SU-DHL-6 (cell line): ENCODE measurements at regions not wholly inside any gene's neighbourhood (a gene's known extent, or its start where the extent isn't known, plus 50 kb on each side); places are given as distances from the start of the nearest gene placed in this dataset.

Experiments
- H2AFZ ChIP-seq: fragments of 200-600 bp; sonication (generic); 2 replicates; pipeline ENCODE4 v1.6.1; 2014; ENCODE audit warnings: low read depth, mild to moderate bottlenecking, moderate library complexity, mixed read lengths, antibody characterized with exemption, low read length; ENCODE audit not compliant: severe bottlenecking
- H3F3A ChIP-seq: fragments of 200-600 bp; shearing (Covaris generic); 2 replicates; pipeline ENCODE4 v1.6.0; 2016; ENCODE audit warnings: antibody characterized with exemption, mild to moderate bottlenecking; ENCODE audit not compliant: insufficient read depth
- H3K27ac ChIP-seq: fragments of 200-600 bp; sonication (generic); 2 replicates; pipeline ENCODE4 v1.5.1; 2016; ENCODE audit warnings: low read depth, mild to moderate bottlenecking, low read length, moderate library complexity, mixed read lengths
- H3K27me3 ChIP-seq: fragments of 200-600 bp; sonication (generic), shearing (Covaris generic); 2 replicates; pipeline ENCODE4 v1.6.0; 2014; ENCODE audit warnings: mild to moderate bottlenecking, low read length
- H3K36me3 ChIP-seq: fragments of 200-600 bp; sonication (generic); 2 replicates; pipeline ENCODE4 v1.6.1; 2014; ENCODE audit warnings: mild to moderate bottlenecking, low read length, mixed read lengths
- H3K4me2 ChIP-seq: fragments of 300-600, 200-600 bp; shearing (Covaris generic), sonication (generic); 2 replicates; pipeline ENCODE4 v1.6.0; 2014; ENCODE audit warnings: low read length, low read depth, mild to moderate bottlenecking; ENCODE audit not compliant: poor library complexity, severe bottlenecking
- H3K4me3 ChIP-seq: fragments of 200-600 bp; sonication (generic); 2 replicates; pipeline ENCODE4 v1.5.1; 2014; ENCODE audit warnings: antibody characterized with exemption, low read length, mild to moderate bottlenecking, mixed read lengths; ENCODE audit not compliant: insufficient read depth, poor library complexity, severe bottlenecking
- H3K79me2 ChIP-seq: fragments of 200-600 bp; sonication (generic); 2 replicates; pipeline ENCODE4 v1.6.1; 2014; ENCODE audit warnings: mild to moderate bottlenecking, low read length, moderate library complexity; ENCODE audit not compliant: insufficient read depth
- H3K9ac ChIP-seq: fragments of 200-600 bp; sonication (generic); 2 replicates; pipeline ENCODE4 v1.7.0; 2014; ENCODE audit warnings: mild to moderate bottlenecking, low read length
- H3K9me2 ChIP-seq: fragments of 200-600 bp; sonication (generic); replicated peaks from 2 replicates; pipeline ENCODE4 v1.6.1; 2014; ENCODE audit warnings: low read length; ENCODE audit not compliant: insufficient read depth
- H3K9me3 ChIP-seq: fragments of 200-600 bp; sonication (generic); 2 replicates; pipeline ENCODE4 v1.6.1; 2014; ENCODE audit warnings: low read length, mixed read lengths; ENCODE audit not compliant: insufficient read depth
- H4K20me1 ChIP-seq: fragments of 200-600 bp; sonication (generic); 2 replicates; pipeline ENCODE4 v1.6.1; 2014; ENCODE audit warnings: low read depth, mild to moderate bottlenecking, antibody characterized with exemption, low read length, moderate library complexity, mixed read lengths
- EZH2phosphoT487 ChIP-seq: fragments of 200-600 bp; sonication (generic), shearing (Covaris generic); conservative IDR thresholded peaks from 2 replicates; pipeline ENCODE4 v1.6.1; 2018; ENCODE audit warnings: mild to moderate bottlenecking, antibody characterized with exemption, low read length, moderate library complexity, mixed read lengths
- TF ChIP-seq, protein P1 (sequence below): fragments of 200-600 bp; sonication (generic); IDR thresholded peaks from one replicate; pipeline ENCODE4 v1.5.1; 2017; ENCODE audit warnings: antibody characterized with exemption, mild to moderate bottlenecking, low read length, moderate library complexity; ENCODE audit not compliant: insufficient read depth, poor library complexity, severe bottlenecking

DNA sequence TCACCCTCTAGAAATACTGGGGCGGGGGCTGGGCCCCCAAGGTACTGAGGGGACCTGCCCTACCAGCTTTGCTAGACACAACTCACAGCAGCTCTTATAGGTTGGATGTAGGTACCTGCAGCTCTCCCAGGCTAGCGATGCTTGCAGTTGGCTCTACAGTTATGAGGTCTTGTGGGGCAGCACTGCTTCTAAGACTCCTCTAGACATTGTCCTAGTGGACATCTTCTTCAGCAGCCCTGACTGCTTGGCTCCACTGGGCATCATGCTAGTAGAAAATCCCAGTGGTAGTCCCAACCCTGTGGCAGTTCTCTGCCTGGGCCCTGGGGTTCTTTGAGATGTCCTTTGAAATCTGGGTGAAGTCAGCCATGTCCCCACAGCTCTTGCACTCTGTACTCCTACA is 419.3 kb upstream of the SEL1L start:
- Histone ChIP-seq H3K4me2 (no peak overlapping the region), H3K9me3 (no peaks in the 10 kb centered on the region), H4K20me1 (no peaks in the 10 kb centered on the region), H3K79me2 (no peaks in the 10 kb centered on the region), H3F3A (no peaks in the 10 kb centered on the region), H3K27me3 (no peaks in the 10 kb centered on the region), H3K9ac (no peak overlapping the region), H3K36me3 (no peaks in the 10 kb centered on the region), H3K27ac (no peak overlapping the region), H3K9me2 (no peaks in the 10 kb centered on the region), H3K4me3 (no peak overlapping the region), H2AFZ (no peak overlapping the region)
- TF ChIP-seq EZH2phosphoT487: no peak
- TF ChIP-seq, protein P1, sequence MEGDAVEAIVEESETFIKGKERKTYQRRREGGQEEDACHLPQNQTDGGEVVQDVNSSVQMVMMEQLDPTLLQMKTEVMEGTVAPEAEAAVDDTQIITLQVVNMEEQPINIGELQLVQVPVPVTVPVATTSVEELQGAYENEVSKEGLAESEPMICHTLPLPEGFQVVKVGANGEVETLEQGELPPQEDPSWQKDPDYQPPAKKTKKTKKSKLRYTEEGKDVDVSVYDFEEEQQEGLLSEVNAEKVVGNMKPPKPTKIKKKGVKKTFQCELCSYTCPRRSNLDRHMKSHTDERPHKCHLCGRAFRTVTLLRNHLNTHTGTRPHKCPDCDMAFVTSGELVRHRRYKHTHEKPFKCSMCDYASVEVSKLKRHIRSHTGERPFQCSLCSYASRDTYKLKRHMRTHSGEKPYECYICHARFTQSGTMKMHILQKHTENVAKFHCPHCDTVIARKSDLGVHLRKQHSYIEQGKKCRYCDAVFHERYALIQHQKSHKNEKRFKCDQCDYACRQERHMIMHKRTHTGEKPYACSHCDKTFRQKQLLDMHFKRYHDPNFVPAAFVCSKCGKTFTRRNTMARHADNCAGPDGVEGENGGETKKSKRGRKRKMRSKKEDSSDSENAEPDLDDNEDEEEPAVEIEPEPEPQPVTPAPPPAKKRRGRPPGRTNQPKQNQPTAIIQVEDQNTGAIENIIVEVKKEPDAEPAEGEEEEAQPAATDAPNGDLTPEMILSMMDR: no peak

DNA sequence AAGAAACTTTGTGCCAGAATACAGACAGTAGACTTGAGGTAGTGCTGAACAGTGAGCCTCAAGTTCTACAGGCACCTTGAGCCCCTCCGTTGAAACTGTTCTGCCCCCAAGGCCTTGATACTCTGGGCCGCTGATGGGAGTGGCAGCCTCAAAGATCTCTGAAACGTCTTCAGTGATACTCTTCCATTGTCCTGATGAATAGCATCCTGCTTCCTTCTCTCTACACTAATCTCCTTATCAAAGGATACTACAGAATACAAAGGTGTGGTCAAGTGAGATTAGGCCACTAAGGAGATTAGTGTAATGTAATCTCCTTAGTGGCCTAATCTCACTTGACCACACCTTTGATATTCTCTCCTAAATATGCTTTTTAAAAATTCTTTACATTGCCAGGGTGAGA is 419.8 kb upstream of the SEL1L start:
- Histone ChIP-seq H3K4me3 (no peak overlapping the region), H2AFZ (no peak overlapping the region), H3K79me2 (no peaks in the 10 kb centered on the region), H3K9me3 (no peaks in the 10 kb centered on the region), H4K20me1 (no peaks in the 10 kb centered on the region), H3K9ac (no peak overlapping the region), H3F3A (no peaks in the 10 kb centered on the region), H3K27me3 (no peaks in the 10 kb centered on the region), H3K9me2 (no peaks in the 10 kb centered on the region), H3K4me2 (no peak overlapping the region), H3K27ac (no peak overlapping the region), H3K36me3 (no peaks in the 10 kb centered on the region)
- no peak for TF ChIP-seq EZH2phosphoT487
- TF ChIP-seq, protein P1: no peak

DNA sequence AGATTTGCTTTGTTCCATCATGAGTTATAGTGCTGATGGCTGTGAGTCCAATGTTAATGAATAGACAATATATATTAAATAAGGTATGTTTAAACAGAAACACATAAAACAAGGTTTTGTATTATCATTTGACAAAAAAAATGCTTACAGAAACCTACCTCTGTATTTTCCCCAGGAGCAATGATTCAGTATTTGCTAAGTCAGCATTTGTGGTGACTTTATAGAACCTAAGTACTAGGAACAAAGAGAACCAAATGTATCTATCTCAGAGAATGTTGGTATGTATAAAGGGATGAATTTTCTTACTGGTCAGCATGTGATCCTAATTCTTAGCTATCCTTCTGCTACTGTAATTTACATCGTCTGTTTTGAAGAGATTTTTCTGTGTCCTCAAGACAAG is 421.5 kb upstream of the SEL1L start:
- Histone ChIP-seq H2AFZ (no peak overlapping the region), H3K36me3 (no peaks in the 10 kb centered on the region), H3K9me3 (no peaks in the 10 kb centered on the region), H3F3A (no peaks in the 10 kb centered on the region), H3K9me2 (no peaks in the 10 kb centered on the region), H3K27ac (no peak overlapping the region), H3K27me3 (no peaks in the 10 kb centered on the region), H3K4me3 (no peak overlapping the region), H3K4me2 (no peak overlapping the region), H3K9ac (no peak overlapping the region), H4K20me1 (no peaks in the 10 kb centered on the region), H3K79me2 (no peaks in the 10 kb centered on the region)
- TF ChIP-seq, protein P1: no peak
- TF ChIP-seq EZH2phosphoT487: no peak

DNA sequence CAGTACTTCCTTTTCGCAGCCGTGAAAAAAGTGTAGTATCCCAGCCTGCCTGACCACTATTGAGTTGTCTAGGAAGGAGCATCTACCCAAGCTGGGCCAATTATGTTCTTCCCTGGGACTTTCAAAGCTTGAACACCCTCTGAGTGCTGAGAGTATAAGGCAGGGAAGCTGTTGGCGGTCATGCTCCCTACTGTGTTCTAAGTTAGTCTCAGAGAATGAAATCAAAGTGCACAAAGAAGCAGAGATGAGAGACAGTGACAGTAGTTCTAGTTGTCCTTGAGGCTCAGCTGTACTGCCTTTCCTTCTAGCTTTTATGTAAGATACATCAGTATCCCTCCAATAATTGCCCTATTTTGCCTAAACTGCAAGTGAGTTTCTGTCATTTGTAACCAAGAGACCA is 427.1 kb upstream of the SEL1L start:
- Histone ChIP-seq H3K9ac (no peak overlapping the region), H3K27ac (no peak overlapping the region), H3K79me2 (no peaks in the 10 kb centered on the region), H3K27me3 (no peaks in the 10 kb centered on the region), H3K4me2 (no peak overlapping the region), H3K9me3 (no peaks in the 10 kb centered on the region), H3K36me3 (no peaks in the 10 kb centered on the region), H3K4me3 (no peak overlapping the region), H3K9me2 (no peaks in the 10 kb centered on the region), H2AFZ (no peak overlapping the region), H3F3A (no peaks in the 10 kb centered on the region), H4K20me1 (no peaks in the 10 kb centered on the region)
- TF ChIP-seq, protein P1: no peak
- no peak for TF ChIP-seq EZH2phosphoT487
